Esophagus muscularis mucosa (tissue), 4 donors: ENCODE measurements at regions not wholly inside any gene's neighbourhood (a gene's known extent, or its start where the extent isn't known, plus 50 kb on each side); places are given as distances from the start of the nearest gene placed in this dataset.

Source experiments
- DNase-seq: peaks from one replicate; pipeline ENCODE4 v3.0.0-alpha.2; 2017; ENCODE audit errors: extremely low spot score
- H3K27ac ChIP-seq, 4 donors: fragments of 200-600 bp; sonication (generic); replicated peaks in 1 of 4; 1 replicate in 3 of 4; 2 replicates in 1 of 4; pipeline ENCODE4 v1.5.1; 2016 to 2019; ENCODE audit warnings: mild to moderate bottlenecking in 1 of 4
- H3K27me3 ChIP-seq, 4 donors: fragments of 200-600 bp; sonication (generic); one replicate each; pipeline versions ENCODE4 v1.5.1 to v1.6.0; 2016 to 2019
- H3K36me3 ChIP-seq, 4 donors: fragments of 200-600 bp; sonication (generic); one replicate each; pipeline ENCODE4 v1.5.1; 2016 to 2019
- H3K4me1 ChIP-seq, 4 donors: fragments of 200-600 bp; sonication (generic); one replicate each; pipeline ENCODE4 v1.5.1; 2016 to 2019
- H3K4me3 ChIP-seq, 4 donors: fragments of 200-600 bp; sonication (generic); 1 replicate in 2 of 4; 2 replicates in 2 of 4; pipeline ENCODE4 v1.5.1; 2016 to 2019; ENCODE audit warnings: mild to moderate bottlenecking in 4 of 4, moderate library complexity in 1 of 4
- H3K9me3 ChIP-seq, 4 donors: fragments of 200-600 bp; sonication (generic); 1 replicate in 3 of 4; 2 replicates in 1 of 4; pipeline ENCODE4 v1.5.1; 2016 to 2019
- EP300 ChIP-seq: sonication (generic); formaldehyde crosslinking; IDR thresholded peaks from one replicate; pipeline ENCODE4 v1.6.1; 2017; ENCODE audit warnings: antibody characterized with exemption
- POLR2A ChIP-seq: fragments of 450-650 bp; IDR thresholded peaks from one replicate; pipeline ENCODE4 v1.6.1; 2017; ENCODE audit warnings: antibody characterized with exemption, moderate library complexity, mild to moderate bottlenecking, low read depth
- POLR2AphosphoS5 ChIP-seq, 2 donors: sonication (generic); formaldehyde crosslinking; IDR thresholded peaks; one replicate each; pipeline ENCODE4 v1.6.1; 2017; ENCODE audit warnings: antibody characterized with exemption in 2 of 2
- WGBS: methylation state at CpG from one replicate; pipeline ENCODE4 v1.1.5; 2018; 5-methylcytosine and 5-hydroxymethylcytosine counted together
- intact Hi-C: fragments of 100-400 bp; cut with DNase I; formaldehyde crosslinking; loops from one replicate; pipeline ENCODE4 v1.15.1; 2023
- TF ChIP-seq, protein P1 (sequence below), 3 experiments: fragments of 200-600 bp in 2 of 3; fragments of 450-650 bp in 1 of 3; sonication (generic) in 2 of 3; IDR thresholded peaks; one replicate each; pipeline ENCODE4 v1.5.1; 2017 to 2019; ENCODE audit warnings: antibody characterized with exemption in 3 of 3, mild to moderate bottlenecking in 2 of 3, moderate library complexity in 1 of 3

DNA sequence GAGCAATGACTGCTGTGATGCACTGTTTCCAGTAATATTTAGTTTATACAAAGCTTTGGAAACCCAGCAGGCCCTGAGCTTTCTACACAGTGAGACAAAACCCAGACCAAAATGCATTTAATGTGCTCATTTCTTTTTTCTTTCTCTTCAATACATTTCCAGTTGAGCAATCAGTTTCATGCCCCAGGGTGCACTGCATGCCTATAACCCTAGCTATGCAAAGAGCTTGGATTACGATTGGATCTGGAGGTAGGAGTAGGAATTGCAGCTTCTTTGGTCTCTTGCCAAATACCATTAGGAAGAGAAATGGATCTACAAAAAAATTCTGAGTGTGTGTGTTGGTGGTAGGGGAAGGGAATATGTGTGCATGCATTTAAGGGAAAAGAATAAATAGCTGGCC lies 1001.4 kb downstream of the SQOR start:
- no peaks in the 10 kb centered on the region for H3K27me3 ChIP-seq
- H3K27ac ChIP-seq: no peak overlapping the region
- WGBS: 40% methylated on average over 1 of the region's 1 CpG
- no peak for DNase-seq
- H3K4me3 ChIP-seq: no peak overlapping the region
- no peaks in the 10 kb centered on the region for H3K9me3 ChIP-seq
- intact Hi-C loops: no loop called here
- peaks cover 0 to 10% (median 3%) of the 10 kb centered on the region in 4 donors for H3K4me1 ChIP-seq
- TF ChIP-seq POLR2AphosphoS5 (IDR thresholded peaks at IDR 0.05) (no peak), EP300 (no peak)
- TF ChIP-seq, protein P1, sequence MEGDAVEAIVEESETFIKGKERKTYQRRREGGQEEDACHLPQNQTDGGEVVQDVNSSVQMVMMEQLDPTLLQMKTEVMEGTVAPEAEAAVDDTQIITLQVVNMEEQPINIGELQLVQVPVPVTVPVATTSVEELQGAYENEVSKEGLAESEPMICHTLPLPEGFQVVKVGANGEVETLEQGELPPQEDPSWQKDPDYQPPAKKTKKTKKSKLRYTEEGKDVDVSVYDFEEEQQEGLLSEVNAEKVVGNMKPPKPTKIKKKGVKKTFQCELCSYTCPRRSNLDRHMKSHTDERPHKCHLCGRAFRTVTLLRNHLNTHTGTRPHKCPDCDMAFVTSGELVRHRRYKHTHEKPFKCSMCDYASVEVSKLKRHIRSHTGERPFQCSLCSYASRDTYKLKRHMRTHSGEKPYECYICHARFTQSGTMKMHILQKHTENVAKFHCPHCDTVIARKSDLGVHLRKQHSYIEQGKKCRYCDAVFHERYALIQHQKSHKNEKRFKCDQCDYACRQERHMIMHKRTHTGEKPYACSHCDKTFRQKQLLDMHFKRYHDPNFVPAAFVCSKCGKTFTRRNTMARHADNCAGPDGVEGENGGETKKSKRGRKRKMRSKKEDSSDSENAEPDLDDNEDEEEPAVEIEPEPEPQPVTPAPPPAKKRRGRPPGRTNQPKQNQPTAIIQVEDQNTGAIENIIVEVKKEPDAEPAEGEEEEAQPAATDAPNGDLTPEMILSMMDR (IDR thresholded peaks at IDR 0.05): no peak
- H3K36me3 ChIP-seq: no peaks in the 10 kb centered on the region

DNA sequence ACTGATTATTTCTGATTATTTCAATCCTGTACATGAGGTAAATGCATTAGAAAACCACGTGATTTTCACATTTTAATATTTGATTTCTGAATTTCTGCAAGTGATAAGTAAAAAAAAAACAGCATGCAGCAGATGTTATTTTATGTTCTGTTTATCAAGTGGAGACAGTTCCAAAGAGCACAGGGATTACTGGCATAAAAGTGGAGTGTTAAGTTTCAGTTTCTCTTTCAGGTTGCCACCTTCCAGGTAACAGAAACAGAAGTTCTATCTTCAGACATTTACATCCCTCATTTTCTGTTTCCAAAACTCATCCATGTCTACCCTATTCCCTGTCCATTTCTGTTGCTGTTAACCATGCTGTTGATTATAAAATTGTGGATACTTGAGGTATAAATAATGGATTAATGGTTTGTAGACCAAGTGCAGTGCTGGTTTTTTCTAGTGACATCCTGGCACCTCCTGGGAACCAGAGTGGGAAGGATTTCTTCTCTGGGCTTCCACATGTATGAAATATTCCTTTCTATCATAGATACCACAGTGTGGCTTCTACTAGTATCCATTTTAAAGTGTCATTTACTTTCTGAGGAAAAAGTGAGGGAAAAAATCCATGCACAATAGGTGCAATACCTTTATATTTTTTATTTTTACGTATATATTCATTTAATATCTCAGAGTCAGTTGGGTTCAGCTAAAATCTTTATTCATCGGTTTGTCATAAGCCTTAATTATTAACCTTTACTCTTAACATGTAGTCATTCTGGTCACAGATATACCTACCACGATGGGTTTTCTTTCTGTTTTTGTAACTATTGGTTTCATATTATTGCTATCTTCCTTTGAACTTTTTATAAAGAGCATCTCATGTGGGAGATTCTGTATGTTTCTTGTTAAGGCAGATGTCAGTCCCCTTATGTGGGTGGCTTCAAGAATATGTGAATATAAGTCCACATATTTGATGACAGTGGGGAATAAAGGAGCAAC lies 1010.0 kb downstream of the SQOR start:
- 77% methylated on average over 4 of the region's 4 CpGs for WGBS
- DNase-seq: no peak
- H3K4me1 ChIP-seq: no peaks in the 10 kb centered on the region
- no peak overlapping the region for H3K4me3 ChIP-seq
- no peaks in the 10 kb centered on the region for H3K27me3 ChIP-seq
- no peak overlapping the region for H3K27ac ChIP-seq
- no peaks in the 10 kb centered on the region for H3K9me3 ChIP-seq
- TF ChIP-seq POLR2A: no peak
- TF ChIP-seq EP300: no peak
- no peak for TF ChIP-seq POLR2AphosphoS5 (IDR thresholded peaks at IDR 0.05)
- H3K36me3 ChIP-seq: no peaks in the 10 kb centered on the region
- intact Hi-C loops: no loop called here

DNA sequence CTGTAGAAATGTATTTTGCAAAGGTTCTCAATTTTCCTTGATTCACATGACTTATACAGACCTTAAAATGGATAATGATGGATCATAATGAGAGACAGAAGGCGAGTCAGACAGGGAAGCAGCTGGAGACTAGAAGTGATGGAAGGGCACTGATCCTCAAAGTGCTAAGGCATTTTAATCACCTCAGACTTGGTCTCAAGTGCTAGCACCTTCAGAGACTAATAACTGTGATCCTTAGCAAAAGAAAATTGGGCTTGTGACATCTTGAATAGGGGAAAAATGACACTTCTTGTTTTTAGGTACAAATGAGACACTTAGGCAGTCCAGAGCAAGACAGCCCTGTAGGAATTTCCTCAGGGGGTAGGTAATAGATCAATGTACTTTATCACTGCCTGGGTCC lies 1011.7 kb downstream of the SQOR start:
- Histone ChIP-seq H3K27ac (no peak overlapping the region), H3K4me3 (no peak overlapping the region), H3K9me3 (no peaks in the 10 kb centered on the region), H3K4me1 (no peaks in the 10 kb centered on the region), H3K27me3 (no peaks in the 10 kb centered on the region), H3K36me3 (no peaks in the 10 kb centered on the region)
- no peak for DNase-seq
- WGBS: 83% methylated on average over 1 of the region's 1 CpG
- TF ChIP-seq, protein P1 (IDR thresholded peaks at IDR 0.05): no peak
- TF ChIP-seq POLR2A (no peak), POLR2AphosphoS5 (IDR thresholded peaks at IDR 0.05) (no peak), EP300 (no peak)
- intact Hi-C loops: no loop called here

DNA sequence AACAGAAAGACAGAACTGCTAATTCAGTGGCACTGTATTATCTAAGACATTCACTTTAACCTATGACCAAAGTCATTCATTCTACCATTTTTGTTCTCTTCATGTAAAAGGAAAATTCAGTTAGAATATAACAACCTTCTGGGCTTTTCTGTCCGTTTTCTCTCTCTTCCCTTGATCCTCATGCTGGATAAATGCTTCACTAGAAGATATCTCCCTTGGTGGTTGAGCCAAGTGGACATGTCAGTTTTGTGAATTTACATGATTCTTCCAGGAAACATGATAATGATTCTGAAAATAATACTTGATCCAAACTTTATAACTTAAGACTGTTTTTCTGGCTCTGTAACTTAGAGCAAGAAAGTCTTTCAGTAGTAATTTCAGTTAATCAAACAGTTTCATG lies 1012.2 kb downstream of the SQOR start:
- H3K9me3 ChIP-seq: no peaks in the 10 kb centered on the region
- no peaks in the 10 kb centered on the region for H3K4me1 ChIP-seq
- WGBS: 66% methylated on average over 1 of the region's 1 CpG
- H3K27ac ChIP-seq: no peak overlapping the region
- TF ChIP-seq EP300 (no peak), POLR2AphosphoS5 (IDR thresholded peaks at IDR 0.05) (no peak), POLR2A (no peak)
- TF ChIP-seq, protein P1 (IDR thresholded peaks at IDR 0.05): no peak
- no peak overlapping the region for H3K4me3 ChIP-seq
- H3K36me3 ChIP-seq: no peaks in the 10 kb centered on the region
- intact Hi-C loops: no loop called here
- DNase-seq: no peak
- H3K27me3 ChIP-seq: no peaks in the 10 kb centered on the region

DNA sequence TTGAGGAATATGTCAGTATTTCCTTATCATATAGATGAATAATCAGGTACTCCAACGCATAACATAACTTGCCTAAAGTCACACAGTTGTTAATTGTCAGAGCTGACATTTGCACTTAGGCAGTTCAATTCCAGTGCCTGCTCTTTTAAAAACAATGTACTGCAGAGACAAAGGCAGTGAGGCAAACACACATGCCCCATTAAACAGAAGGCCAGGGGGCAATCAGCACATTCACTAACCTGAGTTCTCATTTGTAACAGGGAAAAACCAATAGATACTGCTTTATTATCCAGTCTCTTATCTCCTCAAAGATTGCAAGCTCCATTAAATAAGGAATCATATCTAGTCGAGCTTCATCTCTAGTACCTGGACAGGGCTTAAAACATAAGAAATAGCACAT lies 1017.4 kb downstream of the SQOR start:
- H3K27me3 ChIP-seq: no peaks in the 10 kb centered on the region
- no peaks in the 10 kb centered on the region for H3K36me3 ChIP-seq
- H3K4me1 ChIP-seq: no peaks in the 10 kb centered on the region
- no peak for TF ChIP-seq POLR2A
- TF ChIP-seq, protein P1 (IDR thresholded peaks at IDR 0.05): no peak
- no peak for TF ChIP-seq EP300
- no peak for TF ChIP-seq POLR2AphosphoS5 (IDR thresholded peaks at IDR 0.05)
- H3K9me3 ChIP-seq: no peaks in the 10 kb centered on the region
- H3K4me3 ChIP-seq: no peak overlapping the region
- intact Hi-C loops: no loop called here
- no peak for DNase-seq
- 71% methylated on average over 2 of the region's 2 CpGs for WGBS
- H3K27ac ChIP-seq: no peak overlapping the region
